Mesenchymal stem cell (in vitro differentiated cells and primary cell): ENCODE measurements at regions not wholly inside any gene's neighbourhood (a gene's known extent, or its start where the extent isn't known, plus 50 kb on each side); places are given as distances from the start of the nearest gene placed in this dataset.

Source experiments
- DNase-seq: peaks from one replicate; pipeline ENCODE4 v3.0.0-alpha.2; 2013
- H2AFZ ChIP-seq: one replicate; pipeline ENCODE4 v1.6.1; 2013; ENCODE audit warnings: low read depth, mild to moderate bottlenecking, control low read depth, inconsistent platforms, low read length, moderate library complexity
- H2AK5ac ChIP-seq: 2 replicates; pipeline ENCODE4 v1.6.1; 2013; ENCODE audit warnings: low read length, moderate library complexity, mild to moderate bottlenecking, inconsistent platforms; ENCODE audit not compliant: severe bottlenecking
- H2BK120ac ChIP-seq: one replicate; pipeline ENCODE4 v1.6.1; 2013; ENCODE audit warnings: low read depth, mild to moderate bottlenecking, inconsistent platforms, low read length, moderate library complexity
- H2BK12ac ChIP-seq, 2 experiments: one replicate each; pipeline ENCODE4 v1.6.1; 2013; ENCODE audit warnings: inconsistent platforms in 2 of 2, low read length in 2 of 2, mild to moderate bottlenecking in 2 of 2, moderate library complexity in 2 of 2, control low read depth in 1 of 2
- H2BK15ac ChIP-seq: one replicate; pipeline ENCODE4 v1.6.1; 2013; ENCODE audit warnings: mild to moderate bottlenecking, low read depth, inconsistent platforms; ENCODE audit not compliant: poor library complexity, severe bottlenecking
- H2BK5ac ChIP-seq: 2 replicates; pipeline ENCODE4 v1.6.1; 2013; ENCODE audit warnings: low read depth, mild to moderate bottlenecking, low read length, control low read depth, inconsistent platforms; ENCODE audit not compliant: poor library complexity, severe bottlenecking
- H3K14ac ChIP-seq, 2 experiments: one replicate each; pipeline ENCODE4 v1.6.1; 2013; ENCODE audit warnings: inconsistent platforms in 2 of 2, low read length in 2 of 2, control low read depth in 1 of 2, mild to moderate bottlenecking in 1 of 2, moderate library complexity in 1 of 2
- H3K18ac ChIP-seq, 2 experiments: one replicate each; pipeline ENCODE4 v1.6.1; 2013; ENCODE audit warnings: inconsistent platforms in 2 of 2, low read length in 2 of 2, control low read depth in 1 of 2, low read depth in 1 of 2, mild to moderate bottlenecking in 1 of 2
- H3K23ac ChIP-seq, 2 experiments: one replicate each; pipeline ENCODE4 v1.6.1; 2013; ENCODE audit warnings: inconsistent platforms in 2 of 2, low read length in 2 of 2, mild to moderate bottlenecking in 2 of 2, moderate library complexity in 2 of 2, control low read depth in 1 of 2
- H3K27ac ChIP-seq: 2 replicates; pipeline ENCODE4 v1.5.1; 2013; ENCODE audit warnings: mild to moderate bottlenecking, moderate library complexity, low read length, control low read depth, inconsistent platforms; ENCODE audit not compliant: poor library complexity, severe bottlenecking
- H3K27me3 ChIP-seq, 2 experiments: 2 replicates each; pipeline versions ENCODE4 v1.6.1 to v1.7.0; 2013; ENCODE audit warnings: low read length in 2 of 2, mild to moderate bottlenecking in 2 of 2, moderate library complexity in 2 of 2, control low read depth in 1 of 2, inconsistent platforms in 1 of 2; ENCODE audit not compliant: control insufficient read depth in 1 of 2, insufficient read depth in 1 of 2
- H3K36me3 ChIP-seq, 2 experiments: 2 replicates each; pipeline versions ENCODE4 v1.6.1 to v1.7.0; 2013; ENCODE audit warnings: low read length in 2 of 2, control low read depth in 1 of 2, inconsistent platforms in 1 of 2, low read depth in 1 of 2, mild to moderate bottlenecking in 1 of 2; ENCODE audit not compliant: insufficient read depth in 2 of 2, control insufficient read depth in 1 of 2
- H3K4ac ChIP-seq, 2 experiments: one replicate each; pipeline ENCODE4 v1.6.1; 2013; ENCODE audit warnings: inconsistent platforms in 2 of 2, low read length in 2 of 2, mild to moderate bottlenecking in 2 of 2, moderate library complexity in 2 of 2, control low read depth in 1 of 2, low read depth in 1 of 2
- H3K4me1 ChIP-seq: 2 replicates; pipeline ENCODE4 v1.6.1; 2013; ENCODE audit warnings: low read depth, low read length, control low read depth; ENCODE audit not compliant: control insufficient read depth, insufficient read depth
- H3K4me2 ChIP-seq: 2 replicates; pipeline ENCODE4 v1.6.1; 2013; ENCODE audit warnings: low read length, mild to moderate bottlenecking, inconsistent platforms; ENCODE audit not compliant: poor library complexity, severe bottlenecking
- H3K4me3 ChIP-seq, 2 experiments: 2 replicates each; pipeline versions ENCODE4 v1.5.1 to v1.7.0; 2013; ENCODE audit warnings: low read length in 2 of 2, mild to moderate bottlenecking in 2 of 2, control low read depth in 1 of 2, low read depth in 1 of 2; ENCODE audit not compliant: insufficient read depth in 1 of 2
- H3K79me1 ChIP-seq: replicated peaks from 2 replicates; pipeline ENCODE4 v1.6.1; 2013; ENCODE audit warnings: mild to moderate bottlenecking, control low read depth, low read length, inconsistent platforms; ENCODE audit not compliant: poor library complexity, severe bottlenecking
- H3K9ac ChIP-seq: 2 replicates; pipeline ENCODE4 v1.7.0; 2013; ENCODE audit warnings: mild to moderate bottlenecking, low read length, moderate library complexity
- H3K9me3 ChIP-seq: 2 replicates; pipeline ENCODE4 v1.7.0; 2013; ENCODE audit warnings: mild to moderate bottlenecking, low read length; ENCODE audit not compliant: control insufficient read depth
- H4K8ac ChIP-seq: one replicate; pipeline ENCODE4 v1.6.1; 2013; ENCODE audit warnings: inconsistent platforms, mild to moderate bottlenecking, low read length, moderate library complexity
- H4K91ac ChIP-seq: one replicate; pipeline ENCODE4 v1.6.1; 2013; ENCODE audit warnings: mild to moderate bottlenecking, low read length, inconsistent platforms
- WGBS: methylation state at CpG from one replicate; pipeline ENCODE4 v1.1.7; 2013; ENCODE audit warnings: mixed read lengths; 5-methylcytosine and 5-hydroxymethylcytosine counted together

DNA sequence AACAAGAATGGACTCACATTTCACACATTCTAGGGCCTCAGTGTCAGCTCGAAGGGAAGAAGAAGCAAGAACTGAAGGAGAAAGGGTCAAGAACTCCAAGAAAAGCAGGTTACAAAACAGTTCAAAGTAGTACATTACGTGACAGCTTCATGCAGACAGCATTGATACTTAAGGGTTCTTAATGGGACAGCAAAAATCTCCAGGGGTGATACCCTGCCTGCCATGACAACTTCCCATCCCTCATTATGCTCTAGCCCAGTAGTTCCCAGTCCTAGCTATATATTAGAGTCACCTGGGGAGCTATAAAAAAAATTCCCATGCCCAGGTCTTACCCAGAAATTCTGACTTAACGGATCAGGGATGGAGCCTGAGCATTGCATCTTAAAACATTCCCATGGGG is 51.2 kb upstream of the PROX1 start:
- DNase-seq, result no peak
- H3K9ac ChIP-seq, result no peak overlapping the region
- no peak overlapping the region for H2BK120ac ChIP-seq
- no peaks in the 10 kb centered on the region for H3K79me1 ChIP-seq
- no peak overlapping the region for H4K8ac ChIP-seq
- H3K4ac ChIP-seq, result no peak overlapping the region
- no peaks in the 10 kb centered on the region for H3K9me3 ChIP-seq
- no peak overlapping the region for H4K91ac ChIP-seq
- no peak overlapping the region for H2BK5ac ChIP-seq
- no peak overlapping the region for H3K4me3 ChIP-seq
- no peak overlapping the region for H2BK15ac ChIP-seq
- H3K18ac ChIP-seq, result no peak overlapping the region
- no peak overlapping the region for H3K4me2 ChIP-seq
- no peak overlapping the region for H3K27ac ChIP-seq
- no peak overlapping the region for H2BK12ac ChIP-seq
- no peaks in the 10 kb centered on the region for H3K4me1 ChIP-seq
- H2AK5ac ChIP-seq, result no peak overlapping the region
- no peaks in the 10 kb centered on the region for H3K36me3 ChIP-seq
- no peak overlapping the region for H2AFZ ChIP-seq
- WGBS, result 61% methylated on average over 3 of the region's 3 CpGs
- H3K14ac ChIP-seq, result no peak overlapping the region
- no peaks in the 10 kb centered on the region for H3K27me3 ChIP-seq
- no peak overlapping the region for H3K23ac ChIP-seq
